ENCODE measurements at regions not wholly inside any gene's neighbourhood (a gene's known extent, or its start where the extent isn't known, plus 50 kb on each side); places are given as distances from the start of the nearest gene placed in this dataset.
"Not testable (repeated sequence)": the region's sequence is repeated elsewhere in the genome, so short reads cannot be mapped to it uniquely, and the experiment has no call there.

DNA sequence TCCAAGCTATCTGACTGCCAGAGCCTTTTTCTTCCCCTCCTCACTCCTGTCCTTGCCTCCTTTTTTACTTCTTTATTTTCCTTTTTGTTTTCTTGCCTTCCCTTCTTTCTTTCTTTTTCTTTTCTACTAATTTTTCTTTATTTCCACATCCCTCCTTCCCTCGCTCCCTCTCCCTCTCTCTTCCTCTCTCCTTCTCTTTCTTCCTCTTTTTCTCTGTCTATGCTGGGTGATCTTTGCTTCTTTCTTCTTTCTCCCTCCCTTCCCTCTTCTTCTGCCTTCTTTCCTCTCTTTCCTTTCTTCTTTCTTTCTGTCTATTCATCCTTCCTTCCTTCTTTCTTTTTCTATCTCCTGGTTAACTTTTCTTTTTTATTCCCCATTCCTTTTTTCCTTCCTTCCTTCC, 564.8 kb downstream of the NSUN3 start:
- no peak overlapping the region for H3K4me3 Mint-ChIP-seq (ENCODE audit: unreplicated experiment)
- no peaks in the 10 kb centered on the region for H3K4me1 Mint-ChIP-seq (ENCODE audit: low read depth, unreplicated experiment)
- H3K27me3 Mint-ChIP-seq (ENCODE audit: unreplicated experiment): peaks cover 1% of the 10 kb centered on the region
- H3K27ac Mint-ChIP-seq (ENCODE audit: unreplicated experiment): no peak overlapping the region
- no peak for TF ChIP-seq CTCF (IDR thresholded peaks at IDR 0.05; ENCODE audit: partially characterized antibody, unreplicated experiment)
- peaks cover 2% of the 10 kb centered on the region for H3K36me3 Mint-ChIP-seq (ENCODE audit: unreplicated experiment)
- no peak for DNase-seq
- H3K9me3 Mint-ChIP-seq (ENCODE audit: unreplicated experiment): no peaks in the 10 kb centered on the region

DNA sequence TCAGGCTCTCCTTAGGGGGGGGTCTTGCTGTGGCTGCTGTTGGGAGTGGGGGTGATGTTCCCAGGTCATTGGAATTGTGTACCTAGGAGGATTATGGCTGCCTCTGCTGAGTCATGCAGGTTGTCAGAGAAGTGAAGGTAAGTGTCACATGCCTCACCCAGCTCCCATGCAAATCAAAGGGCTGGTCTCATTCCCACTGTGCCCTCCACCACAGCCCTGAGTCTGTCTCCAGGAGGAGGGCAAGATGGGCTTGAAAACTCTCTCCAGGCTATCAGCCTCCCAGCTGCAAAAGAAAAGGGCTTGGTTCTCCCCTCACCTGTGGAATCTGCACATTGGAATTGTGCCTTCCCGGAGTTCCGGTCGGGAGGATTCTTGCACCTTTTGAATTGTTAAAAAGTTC, 580.5 kb downstream of the NSUN3 start:
- TF ChIP-seq CTCF (IDR thresholded peaks at IDR 0.05; ENCODE audit: partially characterized antibody, unreplicated experiment): no peak
- Mint-ChIP-seq H3K4me3 (ENCODE audit: unreplicated experiment) (no peak overlapping the region), H3K9me3 (ENCODE audit: unreplicated experiment) (no peaks in the 10 kb centered on the region), H3K27me3 (ENCODE audit: unreplicated experiment) (no peaks in the 10 kb centered on the region), H3K36me3 (ENCODE audit: unreplicated experiment) (no peaks in the 10 kb centered on the region), H3K27ac (ENCODE audit: unreplicated experiment) (no peak overlapping the region), H3K4me1 (ENCODE audit: low read depth, unreplicated experiment) (no peaks in the 10 kb centered on the region)
- DNase-seq: no peak

- H3K27me3 Mint-ChIP-seq (ENCODE audit: unreplicated experiment): no peaks in the 10 kb centered on the region
- no peak overlapping the region for H3K4me3 Mint-ChIP-seq (ENCODE audit: unreplicated experiment)
- peaks cover 2% of the 10 kb centered on the region for H3K9me3 Mint-ChIP-seq (ENCODE audit: unreplicated experiment)
- DNase-seq: no peak
- peaks cover 5% of the 10 kb centered on the region for H3K36me3 Mint-ChIP-seq (ENCODE audit: unreplicated experiment)
- H3K27ac Mint-ChIP-seq (ENCODE audit: unreplicated experiment): no peak overlapping the region
- TF ChIP-seq CTCF (IDR thresholded peaks at IDR 0.05; ENCODE audit: partially characterized antibody, unreplicated experiment): no peak
- H3K4me1 Mint-ChIP-seq (ENCODE audit: low read depth, unreplicated experiment): no peaks in the 10 kb centered on the region
Observed at GRCh38 chr3:94645790-94646189, 582.9 kb downstream of the NSUN3 start.

GRCh38 chr3:94647131-94647530, 584.3 kb downstream of the NSUN3 start:
- Mint-ChIP-seq H3K4me1 (ENCODE audit: low read depth, unreplicated experiment) (no peaks in the 10 kb centered on the region), H3K4me3 (ENCODE audit: unreplicated experiment) (no peak overlapping the region), H3K27ac (ENCODE audit: unreplicated experiment) (no peak overlapping the region), H3K27me3 (ENCODE audit: unreplicated experiment) (no peaks in the 10 kb centered on the region), H3K9me3 (ENCODE audit: unreplicated experiment) (peaks cover 2% of the 10 kb centered on the region), H3K36me3 (ENCODE audit: unreplicated experiment) (peaks cover 5% of the 10 kb centered on the region)
- DNase-seq: no peak
- TF ChIP-seq CTCF (IDR thresholded peaks at IDR 0.05; ENCODE audit: partially characterized antibody, unreplicated experiment): no peak

DNA sequence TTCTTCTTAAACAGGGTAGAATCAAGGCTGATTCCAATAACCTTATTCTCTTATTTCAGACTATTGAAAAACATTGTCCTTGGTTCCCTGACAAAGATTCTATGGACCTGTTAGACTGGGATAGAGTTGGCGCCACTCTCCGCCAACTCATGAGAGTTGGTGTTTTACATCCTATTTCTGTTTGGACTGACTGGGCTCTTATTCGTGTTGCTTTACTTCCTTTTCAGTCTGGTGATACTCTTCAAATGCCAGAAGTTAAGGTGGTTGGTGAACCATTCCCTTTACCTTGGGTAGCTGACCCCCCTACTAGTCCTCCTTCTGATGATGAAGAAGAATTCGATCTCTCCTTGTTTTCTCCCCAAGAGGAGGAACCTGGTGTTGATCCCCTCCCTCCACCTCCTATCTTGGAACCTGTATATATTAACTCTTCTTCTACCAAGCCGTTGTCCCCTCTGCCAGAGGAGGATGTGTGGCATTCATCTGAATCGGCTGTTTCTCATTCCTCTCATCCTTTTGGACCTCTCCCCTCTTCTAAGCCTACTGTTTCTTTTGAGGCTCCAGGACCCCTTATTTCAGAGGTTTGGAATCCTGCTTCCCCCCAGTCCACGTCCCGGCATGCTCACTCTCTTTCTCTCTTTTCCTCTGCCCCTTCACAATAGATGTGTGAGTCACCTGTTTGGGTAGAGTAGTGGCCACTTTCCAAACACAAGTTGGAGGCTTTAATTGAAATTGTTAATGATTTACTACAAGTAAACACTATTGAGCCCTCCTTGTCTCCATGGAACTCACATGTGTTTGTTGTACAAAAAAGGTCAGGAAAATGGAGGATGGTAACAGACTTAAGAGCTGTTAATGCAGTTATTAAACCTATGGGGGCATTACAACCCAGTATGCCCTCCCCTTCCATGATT, 585.7 kb downstream of the NSUN3 start:
- H3K4me1 Mint-ChIP-seq (ENCODE audit: low read depth, unreplicated experiment); H3K36me3 Mint-ChIP-seq (ENCODE audit: unreplicated experiment): not testable (repeated sequence)

More for the DNA sequence above, 585.7 kb downstream of the NSUN3 start:
- H3K4me3 Mint-ChIP-seq (ENCODE audit: unreplicated experiment); H3K9me3 Mint-ChIP-seq (ENCODE audit: unreplicated experiment); H3K27ac Mint-ChIP-seq (ENCODE audit: unreplicated experiment); H3K27me3 Mint-ChIP-seq (ENCODE audit: unreplicated experiment); DNase-seq: not testable (repeated sequence)

Measured in glutamatergic neuron (in vitro differentiated cells).